ENCODE measurements at regions not wholly inside any gene's neighbourhood (a gene's known extent, or its start where the extent isn't known, plus 50 kb on each side); places are given as distances from the start of the nearest gene placed in this dataset.

GRCh38 chr10:2953495-2953894 lies 113.9 kb upstream of the PFKP start:
- Histone ChIP-seq H3K4ac (ENCODE audit: low read depth, low read length) (no peak overlapping the region), H3K79me1 (ENCODE audit: low read depth in 1 of 2, low read length in 2 of 2) (no peaks in the 10 kb centered on the region), H4K8ac (ENCODE audit: low read depth in 2 of 2, low read length in 2 of 2) (no peak overlapping the region), H2AFZ (replicated peaks; ENCODE audit: low read length, poor library complexity) (no peak overlapping the region), H3K23ac (ENCODE audit: low read depth, low read length) (no peak overlapping the region), H3K18ac (ENCODE audit: low read depth, low read length) (no peak overlapping the region), H2BK5ac (ENCODE audit: low read depth, low read length, poor library complexity, severe bottlenecking) (no peak overlapping the region), H3K14ac (replicated peaks; ENCODE audit: low read depth, low read length) (no peak overlapping the region), H3K27ac (ENCODE audit: insufficient read depth, low read length) (no peak overlapping the region), H3K4me2 (ENCODE audit: low read depth, low read length) (no peak overlapping the region), H3K36me3 (ENCODE audit: control insufficient read depth, insufficient read depth, low read length) (no peaks in the 10 kb centered on the region), H3K56ac (ENCODE audit: extremely low read depth, insufficient read depth, low read length) (no peak overlapping the region), H2AK5ac (ENCODE audit: low read depth, low read length) (no peak overlapping the region), H3K9me3 (ENCODE audit: control insufficient read depth, insufficient read depth, low read length) (no peaks in the 10 kb centered on the region), H2BK20ac (ENCODE audit: low read depth, low read length) (no peak overlapping the region), H3K27me3 (ENCODE audit: control insufficient read depth, insufficient read depth, low read length) (peaks cover 2% of the 10 kb centered on the region; the same call in 1 of the 2 replicates), H4K5ac (ENCODE audit: low read depth, low read length) (no peak overlapping the region), H2AK9ac (replicated peaks; ENCODE audit: low read depth, low read length, poor library complexity) (no peak overlapping the region), H3K9me1 (ENCODE audit: insufficient read depth, low read length) (no peaks in the 10 kb centered on the region), H2BK120ac (ENCODE audit: low read depth, low read length) (no peak overlapping the region), H4K20me1 (ENCODE audit: insufficient read depth, low read length) (no peaks in the 10 kb centered on the region), H2BK15ac (ENCODE audit: low read depth, low read length) (no peak overlapping the region), H3K4me3 (ENCODE audit: insufficient read depth, low read depth, low read length) (no peak overlapping the region), H3K9ac (ENCODE audit: low read depth, low read length) (no peak overlapping the region), H4K91ac (ENCODE audit: insufficient read depth, low read depth, low read length) (no peak overlapping the region), H3K4me1 (ENCODE audit: control insufficient read depth, insufficient read depth, low read length) (no peaks in the 10 kb centered on the region)
- POLR2A ChIA-PET (ENCODE audit: unreplicated experiment): no interaction called here
- WGBS, 2 experiments (ENCODE audit: extremely low coverage in 2 of 2, insufficient read length in 1 of 2): no CpG with 5 or more reads among the region's 2 CpGs
- BruUV-seq (replicated peaks): no TSS peak
- TF ChIP-seq CHD1 (IDR thresholded peaks at IDR 0.05; ENCODE audit: low read depth, low read length): no peak
- no peak for TF ChIP-seq MXI1 (IDR thresholded peaks at IDR 0.05; ENCODE audit: borderline replicate concordance, low read depth, low read length)
- no peak for TF ChIP-seq RFX5 (IDR thresholded peaks at IDR 0.05; ENCODE audit: low read depth, low read length)
- no peak for TF ChIP-seq BHLHE40 (IDR thresholded peaks at IDR 0.05; ENCODE audit: low read depth, low read length)
- TF ChIP-seq RCOR1 (IDR thresholded peaks at IDR 0.05; ENCODE audit: insufficient replicate concordance, low read length): no peak
- no peak for TF ChIP-seq NFE2L2 (IDR thresholded peaks at IDR 0.05; ENCODE audit: low read depth, low read length)
- TF ChIP-seq CEBPB (IDR thresholded peaks at IDR 0.05; ENCODE audit: low read depth, low read length): no peak
- TF ChIP-seq SMC3 (IDR thresholded peaks at IDR 0.05; ENCODE audit: low read depth, low read length): no peak
- dilution Hi-C loops (cut with HindIII; ENCODE audit: low sequenced_read_pairs, unreplicated experiment): no loop called here
- no peak for ATAC-seq (ENCODE audit: low read depth)
- no peak for DNase-seq
- CTCF ChIA-PET: interaction anchor here (0.8 to 1.7 kb wide), 2 partner anchors 15 to 25 kb away, joined by 3 to 4 read pairs; no protein-coding TSS in a partner anchor
- in situ Hi-C loops (cut with MboI; ENCODE audit: low sequenced_read_pairs): no loop called here
- intact Hi-C loops (cut with micrococcal nuclease): no loop called here
